ENCODE measurements at regions not wholly inside any gene's neighbourhood (a gene's known extent, or its start where the extent isn't known, plus 50 kb on each side); places are given as distances from the start of the nearest gene placed in this dataset.

DNA sequence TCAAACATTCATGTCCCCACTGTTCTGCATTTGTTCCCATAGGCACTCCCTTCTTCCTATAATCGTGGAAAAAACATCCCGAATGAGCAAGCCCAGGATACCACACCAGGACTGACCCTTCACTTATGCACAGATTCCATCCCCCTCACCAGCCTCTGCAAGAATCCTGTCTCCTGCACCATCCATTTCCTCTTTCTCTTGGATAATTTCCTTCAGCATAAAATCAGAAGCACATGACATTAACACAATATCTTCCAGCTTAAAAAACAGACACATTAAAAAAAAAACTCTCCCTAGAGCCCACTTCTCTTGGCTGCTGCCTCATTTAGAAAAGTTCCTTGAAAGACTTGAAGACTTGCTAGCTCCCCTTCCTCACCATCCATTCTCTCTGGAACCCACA is 120.9 kb upstream of the CPSF6 start:
- no peak overlapping the region for H3K4me3 ChIP-seq (ENCODE audit: low read depth, low read length)
- TF ChIP-seq CTCF (IDR thresholded peaks at IDR 0.05; ENCODE audit: low read depth, low read length): no peak

DNA sequence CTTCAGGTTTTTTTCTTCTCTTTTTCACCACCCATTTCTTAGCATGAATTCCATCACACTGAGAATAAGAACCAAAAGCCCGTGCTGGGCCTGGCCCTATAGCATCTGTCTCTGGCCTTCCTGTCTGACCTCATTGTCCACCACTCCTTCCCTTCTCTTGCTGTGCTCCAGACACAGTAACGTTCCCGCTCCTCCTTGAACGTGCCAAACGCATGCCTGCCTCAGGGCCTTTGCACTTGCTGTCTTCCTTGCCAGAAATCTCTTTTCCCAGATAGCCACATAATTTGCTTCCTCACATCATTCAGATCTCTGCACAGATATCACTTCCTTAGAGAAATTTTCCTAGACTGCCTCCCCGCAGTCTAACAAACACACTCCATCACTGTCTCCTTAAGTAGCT is 119.6 kb upstream of the CPSF6 start:
- no peak for TF ChIP-seq CTCF (IDR thresholded peaks at IDR 0.05; ENCODE audit: low read depth, low read length)
- H3K4me3 ChIP-seq (ENCODE audit: low read depth, low read length): no peak overlapping the region

DNA sequence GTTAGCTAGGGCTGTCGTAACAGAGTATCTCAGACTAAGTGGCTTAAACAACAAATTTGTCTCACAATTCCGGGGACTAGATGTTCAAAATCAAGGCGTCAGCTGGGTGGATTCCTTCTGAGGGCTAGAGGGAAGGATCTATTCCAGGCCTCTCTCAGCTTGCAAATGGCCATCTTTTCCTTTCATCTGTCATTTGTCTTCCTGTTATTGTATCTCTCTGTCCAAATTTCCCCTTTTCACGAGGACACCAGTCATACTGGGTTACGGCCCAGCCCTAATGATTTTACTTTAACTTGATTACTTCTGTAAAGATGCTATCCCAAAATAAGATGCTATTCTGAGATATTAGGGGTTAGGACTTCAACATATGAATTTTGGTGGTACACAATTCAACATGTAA is 119.0 kb upstream of the CPSF6 start:
- TF ChIP-seq CTCF (IDR thresholded peaks at IDR 0.05; ENCODE audit: low read depth, low read length): no peak
- no peak overlapping the region for H3K4me3 ChIP-seq (ENCODE audit: low read depth, low read length)

DNA sequence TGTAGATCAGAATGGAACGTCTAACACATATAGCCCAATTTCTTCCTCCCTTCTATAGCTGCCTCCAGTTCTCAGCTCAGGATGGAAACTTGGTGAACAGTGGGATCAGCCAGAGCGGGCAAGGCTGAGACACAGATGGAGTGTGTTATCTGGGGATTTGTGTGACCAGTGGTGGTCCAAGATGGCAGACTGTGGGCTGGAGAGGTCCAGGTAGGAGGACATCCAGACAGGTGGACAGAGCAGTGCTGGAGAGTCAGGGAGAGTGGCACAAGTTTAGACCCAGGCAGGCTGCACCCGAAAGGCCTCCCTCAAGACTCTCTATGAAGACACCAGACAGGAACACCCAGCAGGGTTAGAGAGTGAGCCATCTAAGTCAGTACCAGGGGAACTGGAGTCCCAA is 116.1 kb upstream of the CPSF6 start:
- TF ChIP-seq CTCF (IDR thresholded peaks at IDR 0.05; ENCODE audit: low read depth, low read length): no peak

GRCh38 chr12:69123919-69124638 is 115.3 kb upstream of the CPSF6 start:
- H3K4me3 ChIP-seq (ENCODE audit: low read depth, low read length): no peak overlapping the region
- no peak for TF ChIP-seq CTCF (IDR thresholded peaks at IDR 0.05; ENCODE audit: low read depth, low read length)

More for the DNA sequence above, 116.1 kb upstream of the CPSF6 start:
- H3K4me3 ChIP-seq (ENCODE audit: low read depth, low read length): no peak overlapping the region

GRCh38 chr12:69129017-69129416 is 110.4 kb upstream of the CPSF6 start:
- TF ChIP-seq CTCF (IDR thresholded peaks at IDR 0.05; ENCODE audit: low read depth, low read length): no peak
- no peak overlapping the region for H3K4me3 ChIP-seq (ENCODE audit: low read depth, low read length)

DNA sequence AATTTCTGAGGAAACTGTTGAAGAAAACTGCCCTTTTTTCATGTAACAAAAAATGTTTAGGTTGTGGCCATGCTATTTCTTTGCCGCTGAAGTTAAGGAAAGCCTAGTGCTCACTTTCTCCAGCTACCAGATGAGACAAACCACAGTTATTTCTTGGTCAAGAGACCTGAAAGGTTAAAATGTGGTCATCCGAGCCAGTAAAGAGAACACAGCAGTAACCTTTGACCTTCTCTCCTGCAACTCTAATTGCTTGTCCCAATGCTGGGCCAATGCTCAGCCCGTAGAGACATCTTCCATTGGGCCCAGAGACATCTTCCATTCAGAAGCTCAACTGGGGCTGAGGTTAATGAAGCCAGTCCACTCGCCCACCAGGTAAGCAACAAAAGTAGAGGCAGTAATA is 109.8 kb upstream of the CPSF6 start:
- TF ChIP-seq CTCF (IDR thresholded peaks at IDR 0.05; ENCODE audit: low read depth, low read length): no peak
- no peak overlapping the region for H3K4me3 ChIP-seq (ENCODE audit: low read depth, low read length)
